GM21390 (cell line): ENCODE measurements at regions not wholly inside any gene's neighbourhood (a gene's known extent, or its start where the extent isn't known, plus 50 kb on each side); places are given as distances from the start of the nearest gene placed in this dataset.
"Not testable (repeated sequence)": the region's sequence is repeated elsewhere in the genome, so short reads cannot be mapped to it uniquely, and the experiment has no call there.

Experiments
- ATAC-seq: cut with Tn5 transposase; IDR thresholded peaks from one replicate; pipeline ENCODE4 v1.9.1; 2021; ENCODE audit not compliant: unreplicated experiment

DNA sequence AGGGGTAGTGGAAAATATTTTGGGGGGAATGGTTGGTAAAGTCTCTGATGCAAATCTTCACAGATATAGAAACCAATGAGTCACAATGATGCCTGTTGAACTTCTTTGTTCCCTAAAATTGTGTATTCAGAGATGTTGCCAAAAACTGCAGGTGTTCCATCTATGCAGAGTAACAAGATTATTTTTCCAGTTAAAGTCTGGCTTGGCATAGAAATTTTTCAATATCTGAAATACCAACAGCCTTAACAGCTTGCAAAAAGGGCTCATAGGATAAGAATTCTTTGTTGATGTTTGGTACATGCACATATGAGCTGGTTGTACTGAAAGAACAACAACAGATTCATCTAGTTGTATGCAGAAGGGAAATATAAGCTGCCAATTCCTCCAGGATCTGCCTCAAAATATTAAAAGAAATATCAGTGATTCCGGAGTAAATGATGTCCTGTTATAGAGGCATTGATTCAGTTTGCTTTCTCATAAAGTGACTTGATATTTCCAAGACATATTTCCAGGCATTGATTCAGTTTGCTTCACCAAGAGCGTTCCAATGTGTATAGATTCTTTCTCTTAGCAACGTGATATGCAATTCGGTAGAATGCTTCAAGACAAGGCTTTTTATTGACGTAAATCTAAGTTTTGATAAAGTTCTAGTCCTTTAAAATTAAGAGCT lies 564.4 kb downstream of the TMA16 start:
- no peak for ATAC-seq

DNA sequence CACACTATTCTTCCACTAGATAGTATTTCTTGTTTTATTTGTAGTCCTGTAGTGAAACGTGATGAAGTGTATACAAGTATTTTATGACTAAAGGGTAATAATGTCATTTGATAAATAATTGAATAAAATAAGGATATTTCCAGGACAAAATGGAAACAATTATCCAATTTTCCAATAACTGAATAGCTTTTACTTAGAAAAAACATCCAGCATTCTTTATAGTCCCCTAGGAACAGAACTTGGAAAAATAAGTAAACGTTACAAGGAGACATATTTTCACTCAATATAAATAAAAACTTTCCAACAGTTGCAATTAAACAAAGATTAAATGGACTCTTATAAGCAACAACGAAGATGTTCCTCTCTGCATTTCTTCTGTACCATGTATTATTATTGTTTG lies 566.0 kb downstream of the TMA16 start:
- ATAC-seq: no peak

- no peak for ATAC-seq
These were observed 573.9 kb downstream of the TMA16 start for GRCh38 chr4:164068392-164068791.

DNA sequence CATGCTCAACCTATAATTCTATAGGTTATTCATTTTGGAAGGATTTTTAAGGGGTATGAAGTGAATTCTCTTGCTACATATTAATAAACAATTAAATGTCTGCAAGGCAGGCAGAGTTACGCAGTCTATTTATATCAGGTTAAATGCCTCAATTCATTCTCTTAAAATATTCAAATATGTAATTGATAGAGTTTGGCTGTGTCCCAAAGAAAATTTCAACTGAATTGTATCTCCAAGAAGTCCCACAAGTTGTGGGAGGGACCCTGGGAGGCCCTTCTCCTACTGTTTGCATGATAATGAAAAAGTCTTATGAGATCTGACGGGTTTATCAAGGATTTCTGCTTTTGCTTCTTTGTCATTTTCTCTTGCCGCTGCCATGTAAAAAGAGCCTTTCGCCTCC lies 576.1 kb downstream of the TMA16 start:
- ATAC-seq: no peak

GRCh38 chr4:164081371-164081770 lies 586.9 kb downstream of the TMA16 start:
- ATAC-seq: no peak

DNA sequence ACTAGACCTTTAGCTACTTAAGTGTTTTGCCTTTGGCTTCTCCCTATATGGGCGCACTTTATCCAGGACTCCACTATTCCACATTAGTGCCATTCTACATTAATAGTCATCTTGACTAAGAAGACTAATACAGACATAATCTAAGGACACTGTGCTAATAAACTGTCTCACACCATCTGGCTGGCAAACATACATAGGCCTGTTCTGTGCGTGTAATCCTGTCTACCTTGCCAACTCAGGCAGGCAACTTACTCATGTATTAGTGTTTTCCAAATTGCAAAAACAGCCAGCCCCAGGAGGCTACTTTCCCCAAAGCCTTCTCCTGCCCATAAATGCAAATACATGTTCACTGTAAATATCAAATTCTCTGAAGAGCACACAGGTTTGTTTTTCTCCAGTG lies 587.3 kb downstream of the TMA16 start:
- ATAC-seq: no peak

- ATAC-seq: no peak
These were observed 593.2 kb downstream of the TMA16 start for GRCh38 chr4:164087733-164088132.

GRCh38 chr4:164095313-164096110 lies 601.0 kb downstream of the TMA16 start:
- no peak for ATAC-seq

GRCh38 chr4:164096766-164097518 lies 602.5 kb downstream of the TMA16 start:
- ATAC-seq: no peak

- ATAC-seq: not testable (repeated sequence)
These were observed 606.4 kb downstream of the TMA16 start for GRCh38 chr4:164100741-164101365.

GRCh38 chr4:164108971-164109370 lies 614.5 kb downstream of the TMA16 start:
- no peak for ATAC-seq

- no peak for ATAC-seq
These were observed 615.0 kb downstream of the TMA16 start for GRCh38 chr4:164109503-164109902.

- no peak for ATAC-seq
These were observed 620.7 kb downstream of the TMA16 start for GRCh38 chr4:164115236-164115635.

DNA sequence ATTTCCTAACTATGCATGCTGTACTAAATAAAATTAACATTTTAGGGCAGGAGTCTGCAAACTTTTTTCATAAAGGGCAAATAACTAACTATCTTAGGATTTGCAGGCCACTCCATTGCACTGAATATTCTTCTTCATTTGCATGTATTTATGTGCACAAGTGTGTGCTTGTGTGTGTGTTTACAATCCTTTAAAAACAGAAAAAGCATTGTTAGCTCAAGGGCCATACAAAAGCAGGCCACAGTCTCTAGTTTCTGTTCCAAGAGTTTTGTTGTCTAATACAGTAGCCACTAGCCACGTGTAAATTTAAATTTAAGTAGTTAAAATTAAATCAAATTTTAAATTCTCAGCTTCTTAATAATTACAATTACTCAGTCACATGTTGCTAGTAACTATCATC lies 621.8 kb downstream of the TMA16 start:
- no peak for ATAC-seq

DNA sequence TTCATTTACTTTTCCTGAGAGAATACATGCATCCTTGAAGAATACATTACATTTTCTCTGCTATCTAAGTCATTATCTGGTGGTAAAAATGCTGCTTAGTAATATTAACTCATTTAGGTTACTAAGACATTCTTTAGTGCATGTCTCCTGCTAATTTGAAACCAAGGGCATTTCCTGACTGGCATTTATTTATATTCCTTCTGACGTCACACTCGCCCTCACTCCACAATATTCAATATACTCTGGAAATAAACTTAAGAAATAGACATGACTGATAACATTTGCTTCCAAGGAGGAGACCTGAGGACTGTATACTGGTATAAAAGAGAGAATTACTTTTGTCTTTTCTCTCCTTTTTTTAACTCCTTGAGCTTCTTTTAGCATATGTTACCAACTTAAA lies 619.5 kb upstream of the SMIM31 start:
- ATAC-seq: no peak

- ATAC-seq: no peak
These were observed 617.7 kb upstream of the SMIM31 start for GRCh38 chr4:164136180-164136616.

DNA sequence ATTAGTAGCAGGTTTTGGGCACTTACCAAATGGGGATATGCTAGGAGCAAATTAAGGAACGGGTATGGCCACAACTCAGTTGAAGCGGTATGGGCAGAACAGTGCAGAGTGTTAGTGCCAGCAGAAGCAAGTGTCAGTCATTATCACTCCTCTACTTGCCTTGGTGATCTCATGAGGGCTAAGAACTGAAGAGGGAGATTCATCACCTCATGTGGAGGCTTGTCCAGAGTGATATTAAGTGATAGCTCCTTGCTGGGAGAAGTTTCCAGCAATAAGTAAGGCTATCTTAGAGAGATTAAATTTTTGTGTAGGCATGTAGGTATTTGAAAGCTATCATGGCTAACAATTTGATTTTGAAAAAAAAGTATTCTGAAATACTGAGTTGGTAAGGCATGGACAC lies 615.4 kb upstream of the SMIM31 start:
- ATAC-seq: no peak

GRCh38 chr4:164139291-164139690 lies 614.6 kb upstream of the SMIM31 start:
- ATAC-seq: no peak

- ATAC-seq: not testable (repeated sequence)
These were observed 612.1 kb upstream of the SMIM31 start for GRCh38 chr4:164141755-164142375.

DNA sequence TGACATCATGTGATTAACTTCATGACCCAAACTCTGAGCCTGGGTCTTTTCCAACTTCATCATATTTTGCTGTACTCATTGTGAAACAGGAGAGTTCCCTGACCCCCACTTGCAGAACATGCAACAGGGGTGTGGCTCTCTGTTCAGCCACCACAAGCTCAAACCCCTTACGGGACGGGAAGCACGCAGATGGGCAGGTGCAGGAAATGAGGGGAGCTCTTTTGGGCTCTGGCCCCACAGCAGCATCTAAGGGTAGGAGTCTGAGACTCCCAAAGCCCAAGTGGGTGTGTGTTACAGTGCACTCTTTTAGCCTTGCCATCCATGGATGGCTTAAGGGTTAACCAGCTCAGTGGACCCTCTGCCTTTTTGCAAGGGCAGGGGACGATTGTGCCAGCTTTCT lies 599.5 kb upstream of the SMIM31 start:
- no peak for ATAC-seq

DNA sequence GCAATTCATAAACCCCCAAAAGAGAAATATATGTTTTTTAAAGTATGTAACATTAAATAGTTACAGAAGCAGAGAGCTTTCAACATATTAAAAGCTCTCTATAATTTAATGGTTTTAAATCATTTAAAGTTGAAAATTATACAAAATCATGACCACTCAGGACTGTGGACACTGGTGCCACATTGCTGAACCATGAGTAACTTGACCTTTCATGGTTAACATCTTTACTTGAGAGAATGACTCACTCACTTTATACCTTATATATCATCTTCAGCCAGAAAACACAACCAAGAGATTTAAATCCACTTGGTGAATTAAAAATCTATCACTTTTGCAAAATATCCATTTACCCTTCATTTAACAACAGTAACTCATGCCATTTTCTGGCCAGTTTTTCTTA lies 584.3 kb upstream of the SMIM31 start:
- ATAC-seq: no peak
